CD14-positive monocyte (primary cell): ENCODE measurements at regions not wholly inside any gene's neighbourhood (a gene's known extent, or its start where the extent isn't known, plus 50 kb on each side); places are given as distances from the start of the nearest gene placed in this dataset.

Experiments
- DNase-seq, 3 donors: peaks; one replicate each; pipeline ENCODE4 v3.0.0-alpha.2; 2011 to 2022
- H2AFZ ChIP-seq: 2 replicates; pipeline ENCODE4 v1.6.0; 2012; ENCODE audit warnings: mild to moderate bottlenecking, low read depth, low read length, inconsistent platforms; ENCODE audit not compliant: insufficient read depth, poor library complexity, severe bottlenecking
- H3K27ac ChIP-seq, 2 donors: 1 replicate in 1 of 2; 2 replicates in 1 of 2; pipeline ENCODE4 v1.5.1; 2012 to 2013; ENCODE audit warnings: low read length in 2 of 2, control low read depth in 1 of 2, inconsistent platforms in 1 of 2, low read depth in 1 of 2, mild to moderate bottlenecking in 1 of 2
- H3K27me3 ChIP-seq, 2 donors: one replicate each; pipeline versions ENCODE4 v1.6.0 to v1.6.1; 2011 to 2013; ENCODE audit warnings: low read length in 2 of 2; ENCODE audit not compliant: control insufficient read depth in 2 of 2, insufficient read depth in 2 of 2
- H3K36me3 ChIP-seq, 2 donors: replicated peaks in 1 of 2; 1 replicate in 1 of 2; 2 replicates in 1 of 2; pipeline versions ENCODE4 v1.5.1 to v1.6.1; 2012 to 2013; ENCODE audit warnings: low read length in 2 of 2, control low read depth in 1 of 2, inconsistent platforms in 1 of 2, mild to moderate bottlenecking in 1 of 2; ENCODE audit not compliant: insufficient read depth in 2 of 2, control insufficient read depth in 1 of 2
- H3K4me1 ChIP-seq, 2 donors: 1 replicate in 1 of 2; 2 replicates in 1 of 2; pipeline versions ENCODE4 v1.5.1 to v1.6.1; 2012 to 2013; ENCODE audit warnings: low read length in 2 of 2, control low read depth in 1 of 2, inconsistent platforms in 1 of 2, mild to moderate bottlenecking in 1 of 2, moderate library complexity in 1 of 2; ENCODE audit not compliant: insufficient read depth in 2 of 2, control insufficient read depth in 1 of 2
- H3K4me2 ChIP-seq: replicated peaks from 2 replicates; pipeline ENCODE3; 2012; ENCODE audit warnings: low read length, moderate library complexity, mild to moderate bottlenecking; ENCODE audit not compliant: poor library complexity, severe bottlenecking; ENCODE audit errors: extremely low read depth
- H3K4me3 ChIP-seq, 3 experiments: fragments of 200-600 bp in 1 of 3; sonication (generic) in 1 of 3; replicated peaks in 1 of 3; 1 replicate in 2 of 3; 2 replicates in 1 of 3; pipeline ENCODE4 v1.5.1; 2011 to 2013; ENCODE audit warnings: low read length in 3 of 3, mild to moderate bottlenecking in 3 of 3, control low read depth in 2 of 3, low read depth in 2 of 3, inconsistent platforms in 1 of 3, moderate library complexity in 1 of 3
- H3K79me2 ChIP-seq: 2 replicates; pipeline ENCODE4 v1.6.0; 2012; ENCODE audit warnings: mild to moderate bottlenecking, control low read depth, inconsistent platforms, low read length, moderate library complexity; ENCODE audit not compliant: insufficient read depth
- H3K9ac ChIP-seq: 2 replicates; pipeline ENCODE4 v1.6.0; 2017; ENCODE audit warnings: low read length, mild to moderate bottlenecking; ENCODE audit not compliant: insufficient read depth, poor library complexity, severe bottlenecking
- H3K9me3 ChIP-seq, 2 donors: replicated peaks in 1 of 2; 1 replicate in 1 of 2; 2 replicates in 1 of 2; pipeline versions ENCODE4 v1.5.1 to v1.6.1; 2012 to 2013; ENCODE audit warnings: low read length in 2 of 2, control low read depth in 1 of 2; ENCODE audit not compliant: control insufficient read depth in 1 of 2, insufficient read depth in 1 of 2
- H4K20me1 ChIP-seq: 2 replicates; pipeline ENCODE4 v1.6.0; 2012; ENCODE audit warnings: mild to moderate bottlenecking, low read length, control low read depth, moderate library complexity; ENCODE audit not compliant: insufficient read depth
- H3K27ac Mint-ChIP-seq, 7 donors: one replicate each; pipeline ENCODE4 v1.8.0; 2020; ENCODE audit warnings: mild to moderate bottlenecking in 7 of 7, mixed read lengths in 7 of 7, moderate library complexity in 6 of 7, inconsistent platforms in 2 of 7
- H3K27me3 Mint-ChIP-seq, 3 donors: one replicate each; pipeline ENCODE4 v1.8.0; 2021 to 2022; ENCODE audit warnings: low read depth in 3 of 3, mild to moderate bottlenecking in 3 of 3, mixed read lengths in 3 of 3, moderate library complexity in 3 of 3, inconsistent platforms in 1 of 3
- H3K36me3 Mint-ChIP-seq, 2 donors: one replicate each; pipeline ENCODE4 v1.8.0; 2020; ENCODE audit warnings: mixed read lengths in 2 of 2, inconsistent platforms in 1 of 2, mild to moderate bottlenecking in 1 of 2
- H3K4me1 Mint-ChIP-seq: one replicate; pipeline ENCODE4 v1.8.0; 2020; ENCODE audit warnings: mild to moderate bottlenecking, mixed read lengths
- H3K4me3 Mint-ChIP-seq, 2 donors: one replicate each; pipeline ENCODE4 v1.8.0; 2020; ENCODE audit warnings: mild to moderate bottlenecking in 2 of 2, mixed read lengths in 2 of 2, moderate library complexity in 1 of 2
- H3K9me3 Mint-ChIP-seq, 7 donors: one replicate each; pipeline ENCODE4 v1.8.0; 2020 to 2022; ENCODE audit warnings: mixed read lengths in 7 of 7, mild to moderate bottlenecking in 6 of 7, moderate library complexity in 6 of 7, inconsistent platforms in 2 of 7
- CTCF ChIP-seq: fragments of 200-600 bp; IDR thresholded peaks from one replicate; pipeline ENCODE4 v1.8.0; 2022; ENCODE audit warnings: antibody characterized with exemption, mild to moderate bottlenecking
- WGBS: methylation state at CpG from one replicate; pipeline ENCODE4 v1.1.5; 2013; ENCODE audit warnings: missing lambda C conversion rate; ENCODE audit not compliant: insufficient coverage; 5-methylcytosine and 5-hydroxymethylcytosine counted together
- intact Hi-C, 2 donors: fragments of 100-400 bp; cut with micrococcal nuclease; formaldehyde crosslinking; loops; one replicate each; pipeline versions ENCODE4 v1.15.0 to v1.15.1; 2023

- Mint-ChIP-seq H3K27me3 (peaks cover 0 to 4% (median 2%) of the 10 kb centered on the region in 3 donors), H3K27ac (no peak overlapping the region)
- no peak for DNase-seq
These were observed 83.3 kb downstream of the TRIM42 start for GRCh38 chr3:140761076-140761639.

GRCh38 chr3:140762746-140763145, 84.9 kb downstream of the TRIM42 start:
- DNase-seq = no peak
- Histone ChIP-seq H3K9me3 (no peaks in the 10 kb centered on the region), H3K36me3 (no peaks in the 10 kb centered on the region), H2AFZ (no peak overlapping the region), H3K4me2 (no peak overlapping the region), H3K9ac (no peak overlapping the region), H3K4me3 (no peak overlapping the region), H4K20me1 (no peaks in the 10 kb centered on the region), H3K27me3 (no peaks in the 10 kb centered on the region), H3K4me1 (no peaks in the 10 kb centered on the region), H3K79me2 (no peaks in the 10 kb centered on the region), H3K27ac (no peak overlapping the region)
- Mint-ChIP-seq H3K9me3 (peaks cover 0 to 3% (median 0%) of the 10 kb centered on the region in 7 donors), H3K27me3 (peaks cover 0 to 2% (median 2%) of the 10 kb centered on the region in 3 donors), H3K4me3 (no peak overlapping the region), H3K27ac (no peak overlapping the region), H3K36me3 (no peaks in the 10 kb centered on the region), H3K4me1 (peaks cover 5% of the 10 kb centered on the region)
- no peak for TF ChIP-seq CTCF
- intact Hi-C loops = no loop called here

More at GRCh38 chr3:140761076-140761639, 83.3 kb downstream of the TRIM42 start:
- Histone ChIP-seq H3K4me2 (no peak overlapping the region), H3K4me3 (no peak overlapping the region), H4K20me1 (no peaks in the 10 kb centered on the region), H2AFZ (no peak overlapping the region), H3K36me3 (no peaks in the 10 kb centered on the region), H3K9me3 (no peaks in the 10 kb centered on the region), H3K27ac (no peak overlapping the region), H3K79me2 (no peaks in the 10 kb centered on the region), H3K9ac (no peak overlapping the region), H3K4me1 (no peaks in the 10 kb centered on the region), H3K27me3 (no peaks in the 10 kb centered on the region)
- peaks cover 0 to 3% (median 0%) of the 10 kb centered on the region in 7 donors for H3K9me3 Mint-ChIP-seq
- no peak overlapping the region for H3K4me3 Mint-ChIP-seq
- TF ChIP-seq CTCF = no peak
- intact Hi-C loops = no loop called here
- H3K4me1 Mint-ChIP-seq = peaks cover 12% of the 10 kb centered on the region
- H3K36me3 Mint-ChIP-seq = no peaks in the 10 kb centered on the region
- no CpG with 5 or more reads among the region's 4 CpGs for WGBS
